ENCODE measurements at regions not wholly inside any gene's neighbourhood (a gene's known extent, or its start where the extent isn't known, plus 50 kb on each side); places are given as distances from the start of the nearest gene placed in this dataset.

GRCh38 chr4:27534488-27534887 is 673.8 kb downstream of the STIM2 start:
- no peak for TF ChIP-seq CTCF (IDR thresholded peaks at IDR 0.05; ENCODE audit: low read depth, low read length, poor library complexity, severe bottlenecking)
- TF ChIP-seq EZH2phosphoT487 (IDR thresholded peaks at IDR 0.05; ENCODE audit: borderline replicate concordance, low read length): no peak

Data from DOHH2 (cell line).